K562 (cell line): ENCODE measurements at regions not wholly inside any gene's neighbourhood (a gene's known extent, or its start where the extent isn't known, plus 50 kb on each side); places are given as distances from the start of the nearest gene placed in this dataset.
A peak's percentile ranks its signal among the peaks of the same experiment; 100 is the strongest.

ENCODE experiments used
- FOSL1 ChIP-seq: fragments of 200-800 bp; sonication (Bioruptor generic); conservative IDR thresholded peaks from 2 replicates; pipeline ENCODE4 v1.6.1; 2016; ENCODE audit warnings: missing genetic modification characterization, missing compliant biosample characterization
- HDAC6 ChIP-seq: IDR thresholded peaks from 2 replicates; pipeline ENCODE4 v1.6.1; 2012; ENCODE audit warnings: low read depth, mild to moderate bottlenecking, control low read depth, inconsistent platforms, low read length, moderate library complexity
- MTA1 ChIP-seq: fragments of 450-650 bp; IDR thresholded peaks from 2 replicates; pipeline ENCODE4 v1.6.1; 2017; ENCODE audit warnings: borderline replicate concordance
- NR2C2 ChIP-seq, 2 experiments: fragments of 200-800 bp in 1 of 2; sonication (Bioruptor generic) in 1 of 2; sonication (generic) in 1 of 2; formaldehyde crosslinking in 1 of 2; IDR thresholded peaks; 2 replicates each; pipeline versions ENCODE4 v1.6.1 to v1.8.0; 2016 to 2022; ENCODE audit warnings: mild to moderate bottlenecking in 1 of 2, missing compliant biosample characterization in 1 of 2, missing genetic modification characterization in 1 of 2, missing genetic modification reagents in 1 of 2
- PRDM10 ChIP-seq: fragments of 450-650 bp; IDR thresholded peaks from 2 replicates; pipeline ENCODE4 v1.6.1; 2018; ENCODE audit not compliant: partially characterized antibody
- ZNF134 ChIP-seq: fragments of 250-450 bp; sonication (Bioruptor Pico); conservative IDR thresholded peaks from 2 replicates; pipeline ENCODE4 v1.4.0; 2020
- TF ChIP-seq, protein P1 (sequence below), 2 experiments: fragments of 450-650 bp in 1 of 2; IDR thresholded peaks; 2 replicates each; pipeline ENCODE4 v1.6.1; 2011 to 2017; ENCODE audit warnings: low read depth in 2 of 2, antibody characterized with exemption in 1 of 2, borderline replicate concordance in 1 of 2, low read length in 1 of 2, mild to moderate bottlenecking in 1 of 2, mixed read lengths in 1 of 2; ENCODE audit not compliant: control insufficient read depth in 1 of 2

DNA sequence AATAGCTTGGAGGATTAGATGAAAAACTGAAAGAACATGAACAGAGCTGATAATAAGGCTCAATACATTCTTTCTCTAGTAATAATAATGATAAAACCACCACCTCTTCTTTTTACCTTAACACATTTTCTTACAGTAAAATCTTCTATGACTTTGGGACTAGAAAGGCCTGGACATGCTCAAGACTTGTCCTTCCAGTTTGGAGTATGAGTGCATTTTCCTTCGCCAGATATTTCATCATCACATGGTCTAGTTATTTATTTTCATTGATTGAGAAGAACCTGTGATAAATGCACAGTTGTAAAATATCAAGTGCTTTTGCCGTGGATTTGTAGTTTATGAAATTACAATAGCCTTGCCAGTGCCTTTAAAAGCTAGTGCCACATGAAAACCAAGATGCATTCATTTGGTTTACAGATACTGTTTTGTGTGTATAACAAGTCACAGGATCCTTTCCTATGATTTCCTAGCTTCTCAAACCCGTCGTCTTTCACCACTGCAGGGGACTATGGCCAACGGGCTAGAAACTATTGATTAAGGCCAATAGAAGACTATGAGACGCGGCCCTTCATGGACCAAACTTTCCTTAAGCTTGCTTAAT is 200.2 kb upstream of the ZNF217 start (continued):
- TF ChIP-seq, protein P1, sequence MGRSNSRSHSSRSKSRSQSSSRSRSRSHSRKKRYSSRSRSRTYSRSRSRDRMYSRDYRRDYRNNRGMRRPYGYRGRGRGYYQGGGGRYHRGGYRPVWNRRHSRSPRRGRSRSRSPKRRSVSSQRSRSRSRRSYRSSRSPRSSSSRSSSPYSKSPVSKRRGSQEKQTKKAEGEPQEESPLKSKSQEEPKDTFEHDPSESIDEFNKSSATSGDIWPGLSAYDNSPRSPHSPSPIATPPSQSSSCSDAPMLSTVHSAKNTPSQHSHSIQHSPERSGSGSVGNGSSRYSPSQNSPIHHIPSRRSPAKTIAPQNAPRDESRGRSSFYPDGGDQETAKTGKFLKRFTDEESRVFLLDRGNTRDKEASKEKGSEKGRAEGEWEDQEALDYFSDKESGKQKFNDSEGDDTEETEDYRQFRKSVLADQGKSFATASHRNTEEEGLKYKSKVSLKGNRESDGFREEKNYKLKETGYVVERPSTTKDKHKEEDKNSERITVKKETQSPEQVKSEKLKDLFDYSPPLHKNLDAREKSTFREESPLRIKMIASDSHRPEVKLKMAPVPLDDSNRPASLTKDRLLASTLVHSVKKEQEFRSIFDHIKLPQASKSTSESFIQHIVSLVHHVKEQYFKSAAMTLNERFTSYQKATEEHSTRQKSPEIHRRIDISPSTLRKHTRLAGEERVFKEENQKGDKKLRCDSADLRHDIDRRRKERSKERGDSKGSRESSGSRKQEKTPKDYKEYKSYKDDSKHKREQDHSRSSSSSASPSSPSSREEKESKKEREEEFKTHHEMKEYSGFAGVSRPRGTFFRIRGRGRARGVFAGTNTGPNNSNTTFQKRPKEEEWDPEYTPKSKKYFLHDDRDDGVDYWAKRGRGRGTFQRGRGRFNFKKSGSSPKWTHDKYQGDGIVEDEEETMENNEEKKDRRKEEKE (IDR thresholded peaks at IDR 0.05; ENCODE audit: borderline replicate concordance in 1 of 2, control insufficient read depth in 1 of 2, low read depth in 2 of 2, low read length in 1 of 2) = peak in 1 of 2 experiments; percentile 35; a peak in 1 of 4 replicates
- TF ChIP-seq MTA1 (no peak), HDAC6 (no peak), ZNF134 (no peak), FOSL1 (tag) (no peak), NR2C2 (CRISPR knock-in tag; IDR thresholded peaks at IDR 0.05) (no peak), NR2C2 (tag; IDR thresholded peaks at IDR 0.05) (no peak), PRDM10 (no peak)
- TF ChIP-seq, all 486 proteins: peak for 5
